ENCODE measurements at regions not wholly inside any gene's neighbourhood (a gene's known extent, or its start where the extent isn't known, plus 50 kb on each side); places are given as distances from the start of the nearest gene placed in this dataset.

DNA sequence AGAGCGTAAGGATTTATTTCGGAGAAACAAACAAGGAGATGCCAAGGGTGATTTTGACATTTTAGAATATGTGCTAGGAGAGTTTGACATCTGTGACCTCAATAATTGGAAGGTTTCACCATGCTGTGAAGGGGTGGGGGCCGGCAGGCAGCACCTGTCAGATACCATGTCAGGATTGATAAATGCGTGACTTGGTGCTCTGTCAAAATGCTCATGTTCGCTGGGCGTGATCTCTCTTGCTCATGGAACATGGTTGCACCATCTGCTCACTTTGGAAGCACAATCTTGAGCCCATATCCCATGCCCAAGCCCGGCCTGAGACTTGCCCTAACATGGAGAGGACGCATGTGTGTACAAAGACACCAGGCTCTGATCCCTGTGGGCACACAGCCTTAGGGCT is 347.6 kb downstream of the RNF144A start:
- ChIA-PET POLR2A (no interaction called here), CTCF (no interaction called here)
- TF ChIP-seq CTCF (IDR thresholded peaks at IDR 0.05; ENCODE audit: insufficient read depth, low read length, missing control alignments): no peak
- no peak for DNase-seq (ENCODE audit: low read depth, low spot score)
- H3K4me3 ChIP-seq (ENCODE audit: low read depth, low read length): no peak overlapping the region

DNA sequence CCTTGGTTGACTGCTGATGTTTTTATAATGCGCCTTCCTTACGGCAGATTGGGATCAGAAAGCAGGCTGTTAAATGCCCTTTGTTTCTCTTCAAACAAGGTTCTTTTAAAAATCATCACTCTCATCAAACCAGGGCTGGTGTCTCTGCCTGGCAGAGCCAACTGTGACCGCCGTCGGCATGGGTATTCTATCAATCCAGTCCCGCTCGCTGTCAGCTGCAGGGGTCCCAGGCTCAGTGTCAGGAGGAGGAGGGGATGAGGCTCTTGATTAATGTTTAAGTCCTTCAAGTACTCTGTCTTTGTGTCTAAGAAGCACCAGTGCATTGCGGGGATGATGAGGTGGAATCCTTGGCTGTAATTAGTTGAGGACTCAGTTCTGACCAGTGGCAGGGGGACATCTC is 348.1 kb downstream of the RNF144A start:
- ChIA-PET CTCF (no interaction called here), POLR2A (no interaction called here)
- no peak for TF ChIP-seq CTCF (IDR thresholded peaks at IDR 0.05; ENCODE audit: insufficient read depth, low read length, missing control alignments)
- no peak overlapping the region for H3K4me3 ChIP-seq (ENCODE audit: low read depth, low read length)
- DNase-seq (ENCODE audit: low read depth, low spot score): no peak

DNA sequence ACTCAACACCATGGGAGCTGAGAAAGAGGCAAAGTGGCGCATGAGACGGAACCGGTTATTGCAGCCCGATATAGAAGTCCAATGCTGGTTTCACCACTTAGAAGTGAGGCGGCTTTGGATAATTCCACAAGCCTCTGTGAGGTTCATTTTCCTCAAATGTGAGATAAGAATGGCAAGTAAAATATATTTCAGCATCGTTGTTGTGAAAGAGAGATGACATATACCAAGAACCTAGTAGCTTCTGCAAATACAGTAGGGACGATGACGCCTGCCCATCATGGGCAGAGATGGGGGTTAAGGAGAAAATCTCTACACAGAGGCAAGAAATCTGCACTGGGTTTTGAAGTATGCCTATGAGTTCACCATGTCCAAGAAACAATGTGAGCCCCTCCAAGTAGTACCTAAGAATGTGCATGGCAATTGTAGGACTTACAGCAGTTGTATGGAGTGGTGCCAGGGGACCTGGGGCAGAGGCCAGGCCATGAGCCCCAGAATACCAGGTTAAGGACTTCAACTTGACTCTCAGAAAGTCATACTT is 352.0 kb downstream of the RNF144A start:
- H3K4me3 ChIP-seq (ENCODE audit: low read depth, low read length): no peak overlapping the region
- ChIA-PET CTCF (no interaction called here), POLR2A (no interaction called here)
- TF ChIP-seq CTCF (IDR thresholded peaks at IDR 0.05; ENCODE audit: insufficient read depth, low read length, missing control alignments): no peak
- no peak for DNase-seq (ENCODE audit: low read depth, low spot score)

DNA sequence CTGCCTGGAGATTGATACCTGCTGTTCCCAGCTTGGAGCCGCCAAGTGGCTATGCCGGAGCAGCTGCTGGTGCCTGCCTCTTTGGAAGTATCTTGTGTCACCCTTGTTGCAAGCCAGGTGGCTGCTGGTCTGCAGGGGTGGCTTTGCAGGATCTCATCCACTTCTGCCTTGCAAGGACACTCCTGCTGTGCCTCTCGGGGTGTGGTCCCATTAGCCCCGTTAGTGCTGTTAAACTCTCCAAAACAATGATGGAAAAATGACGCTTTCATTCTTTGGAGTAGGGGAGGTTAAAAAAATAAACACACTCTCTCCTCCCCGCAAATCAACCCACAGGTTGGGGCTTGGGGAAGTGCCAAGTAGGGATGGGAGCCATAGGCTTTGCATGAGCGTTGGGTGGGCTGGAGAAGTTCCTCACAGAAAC is 352.8 kb downstream of the RNF144A start:
- TF ChIP-seq CTCF (IDR thresholded peaks at IDR 0.05; ENCODE audit: insufficient read depth, low read length, missing control alignments): no peak
- ChIA-PET CTCF (no interaction called here), POLR2A (no interaction called here)
- no peak for DNase-seq (ENCODE audit: low read depth, low spot score)
- no peak overlapping the region for H3K4me3 ChIP-seq (ENCODE audit: low read depth, low read length)

- H3K4me3 ChIP-seq (ENCODE audit: low read depth, low read length): no peak overlapping the region
- CTCF ChIA-PET: no interaction called here
- TF ChIP-seq CTCF (IDR thresholded peaks at IDR 0.05; ENCODE audit: insufficient read depth, low read length, missing control alignments): no peak
- peak; percentile 3 for DNase-seq (ENCODE audit: low read depth, low spot score)
- POLR2A ChIA-PET: no interaction called here
Measured at GRCh38 chr2:7272210-7272609, 355.0 kb downstream of the RNF144A start.

GRCh38 chr2:7278984-7279383 is 361.8 kb downstream of the RNF144A start:
- TF ChIP-seq CTCF (IDR thresholded peaks at IDR 0.05; ENCODE audit: insufficient read depth, low read length, missing control alignments): no peak
- CTCF ChIA-PET: no interaction called here
- POLR2A ChIA-PET: no interaction called here
- DNase-seq (ENCODE audit: low read depth, low spot score): no peak
- H3K4me3 ChIP-seq (ENCODE audit: low read depth, low read length): no peak overlapping the region
